Gastroesophageal sphincter (tissue), 3 donors: ENCODE measurements at regions not wholly inside any gene's neighbourhood (a gene's known extent, or its start where the extent isn't known, plus 50 kb on each side); places are given as distances from the start of the nearest gene placed in this dataset.

Experiments
- CTCF ChIP-seq, 4 experiments: fragments of 200-600 bp in 2 of 4; fragments of 450-650 bp in 2 of 4; sonication (generic) in 1 of 4; IDR thresholded peaks; one replicate each; pipeline ENCODE4 v1.5.1; 2017 to 2019; ENCODE audit warnings: antibody characterized with exemption in 4 of 4, mild to moderate bottlenecking in 2 of 4, moderate library complexity in 2 of 4
- POLR2AphosphoS5 ChIP-seq: sonication (generic); formaldehyde crosslinking; IDR thresholded peaks from one replicate; pipeline ENCODE4 v1.6.1; 2017; ENCODE audit warnings: antibody characterized with exemption

DNA sequence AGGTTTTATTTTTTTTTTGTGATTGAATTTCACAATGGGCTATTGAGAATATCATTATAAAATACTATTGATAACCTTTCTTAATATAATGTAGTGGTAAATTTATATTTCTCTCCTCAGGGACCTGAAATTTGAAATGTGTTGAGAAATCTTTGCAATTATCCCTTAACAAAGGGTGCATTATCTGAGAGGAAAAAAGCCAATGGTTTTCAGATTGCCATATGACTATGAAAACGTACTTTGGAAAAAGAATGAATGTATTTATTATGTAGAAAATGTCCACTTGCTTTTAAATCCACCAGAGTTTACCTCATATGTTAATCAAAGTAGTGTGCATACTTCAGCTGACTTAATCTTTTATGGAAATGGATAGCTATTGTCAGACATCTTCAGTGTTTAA is 441.1 kb downstream of the AMY1C start:
- no peak for TF ChIP-seq POLR2AphosphoS5
- TF ChIP-seq CTCF (IDR thresholded peaks at IDR 0.05): no peak
